WERI-Rb-1 (cell line): ENCODE measurements at regions not wholly inside any gene's neighbourhood (a gene's known extent, or its start where the extent isn't known, plus 50 kb on each side); places are given as distances from the start of the nearest gene placed in this dataset.

ENCODE experiments used
- DNase-seq: peaks from one replicate; pipeline ENCODE4 v3.0.0-alpha.2; 2020
- H3K27ac ChIP-seq: fragments of 250-450 bp; sonication (Bioruptor Pico); 2 replicates; pipeline ENCODE4 v1.5.1; 2020; ENCODE audit warnings: mild to moderate bottlenecking, moderate library complexity
- H3K27me3 ChIP-seq: fragments of 250-450 bp; sonication (Bioruptor Pico); 2 replicates; pipeline ENCODE4 v1.5.1; 2021; ENCODE audit warnings: mild to moderate bottlenecking, low read depth, moderate library complexity; ENCODE audit not compliant: insufficient read depth, severe bottlenecking
- H3K36me3 ChIP-seq: fragments of 250-450 bp; sonication (Bioruptor Pico); 2 replicates; pipeline ENCODE4 v1.5.1; 2020; ENCODE audit warnings: mild to moderate bottlenecking, moderate library complexity
- H3K4me3 ChIP-seq: 2 replicates; pipeline ENCODE4 v1.5.1; 2011; ENCODE audit warnings: low read depth, mild to moderate bottlenecking, control low read depth, low read length
- H3K9me3 ChIP-seq: fragments of 250-450 bp; sonication (Bioruptor Pico); 2 replicates; pipeline ENCODE4 v1.5.1; 2021; ENCODE audit warnings: mild to moderate bottlenecking, moderate library complexity; ENCODE audit not compliant: severe bottlenecking
- CTCF ChIP-seq: IDR thresholded peaks from 2 replicates; pipeline ENCODE4 v1.5.1; 2011; ENCODE audit warnings: low read depth, mild to moderate bottlenecking, control low read depth, inconsistent platforms, low read length

DNA sequence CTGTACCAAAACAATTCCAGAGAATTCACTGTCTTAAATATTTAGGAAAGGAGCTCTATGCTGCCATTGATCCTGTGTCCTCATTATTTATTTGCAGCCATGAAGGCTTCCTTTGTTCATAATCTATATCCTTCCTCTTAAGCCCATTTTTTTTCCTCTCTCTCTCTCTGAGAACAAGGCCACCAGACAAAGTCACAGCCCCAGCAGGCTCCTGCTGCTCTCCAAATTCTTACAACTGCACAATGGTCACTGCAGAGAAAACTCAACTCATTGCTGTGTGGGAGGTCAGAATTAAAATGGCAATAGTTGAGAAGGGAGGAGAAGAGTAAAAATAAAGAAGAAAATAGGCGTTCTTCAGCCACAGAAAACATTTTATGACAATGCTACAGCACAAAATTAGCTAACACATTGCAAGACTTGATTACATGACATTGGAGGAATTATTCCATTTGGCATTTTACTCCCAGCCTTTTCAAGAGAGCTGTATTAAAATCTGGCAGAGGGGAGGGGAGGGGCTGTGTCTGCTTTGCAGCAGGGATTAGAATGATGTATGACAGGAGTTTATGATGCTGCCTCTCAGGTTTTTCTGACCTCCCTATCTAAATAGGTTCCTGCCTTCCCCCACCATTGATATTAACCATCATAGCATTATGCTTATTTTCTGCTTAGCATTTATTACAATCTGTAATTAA is 399.7 kb upstream of the THBS1 start:
- Histone ChIP-seq H3K36me3 (no peaks in the 10 kb centered on the region), H3K27ac (no peak overlapping the region), H3K27me3 (peaks cover 17% of the 10 kb centered on the region), H3K4me3 (no peak overlapping the region), H3K9me3 (no peaks in the 10 kb centered on the region)
- no peak for TF ChIP-seq CTCF
- DNase-seq, result no peak

GRCh38 chr15:39181940-39182339 is 398.9 kb upstream of the THBS1 start:
- Histone ChIP-seq H3K27ac (no peak overlapping the region), H3K36me3 (no peaks in the 10 kb centered on the region), H3K4me3 (no peak overlapping the region), H3K27me3 (peaks cover 17% of the 10 kb centered on the region), H3K9me3 (no peaks in the 10 kb centered on the region)
- no peak for DNase-seq
- no peak for TF ChIP-seq CTCF

DNA sequence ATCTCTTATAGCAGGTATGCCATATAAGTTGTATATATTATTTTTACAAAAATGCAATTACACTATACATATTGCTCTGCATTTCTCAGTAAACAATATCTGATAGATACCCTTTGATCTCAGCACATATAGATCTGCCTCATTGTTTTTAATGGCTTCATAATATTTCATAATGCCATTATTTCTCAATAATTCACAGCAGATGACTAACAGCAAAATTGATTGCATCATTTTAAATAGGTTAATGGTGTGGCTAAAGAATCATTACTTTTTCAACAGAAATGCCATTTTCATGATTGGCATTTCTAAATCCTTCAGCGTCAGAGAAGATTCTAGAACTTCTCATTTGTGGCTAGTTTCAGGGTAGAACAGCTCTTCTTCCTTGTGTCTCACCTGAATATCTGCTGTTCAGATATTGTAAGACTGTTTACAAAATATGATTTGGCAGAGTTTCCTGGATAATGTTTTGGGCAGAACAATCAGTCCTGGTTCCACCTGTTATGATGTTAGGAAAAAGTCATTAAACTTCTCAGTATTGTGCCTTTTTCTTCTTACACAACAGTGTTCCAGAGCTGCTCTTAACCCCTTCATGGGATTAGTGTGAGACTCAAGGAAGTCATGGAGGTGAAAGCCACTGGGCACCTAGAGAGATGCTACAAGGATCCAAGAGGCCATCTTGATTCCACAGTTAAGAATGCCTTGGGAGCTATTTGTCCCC is 397.6 kb upstream of the THBS1 start:
- no peak overlapping the region for H3K4me3 ChIP-seq
- TF ChIP-seq CTCF, result no peak
- no peak for DNase-seq
- no peaks in the 10 kb centered on the region for H3K9me3 ChIP-seq
- no peaks in the 10 kb centered on the region for H3K36me3 ChIP-seq
- no peak overlapping the region for H3K27ac ChIP-seq
- peaks cover 10% of the 10 kb centered on the region for H3K27me3 ChIP-seq

- H3K4me3 ChIP-seq, result no peak overlapping the region
- no peak for TF ChIP-seq CTCF
- H3K27me3 ChIP-seq, result peaks cover 8% of the 10 kb centered on the region
- H3K9me3 ChIP-seq, result no peaks in the 10 kb centered on the region
- no peak for DNase-seq
- H3K27ac ChIP-seq, result no peak overlapping the region
- no peaks in the 10 kb centered on the region for H3K36me3 ChIP-seq
These were observed 396.0 kb upstream of the THBS1 start for GRCh38 chr15:39184701-39185390.

- DNase-seq, result no peak
- H3K27ac ChIP-seq, result no peak overlapping the region
- no peak for TF ChIP-seq CTCF
- H3K4me3 ChIP-seq, result no peak overlapping the region
- peaks cover 12% of the 10 kb centered on the region for H3K27me3 ChIP-seq
- no peaks in the 10 kb centered on the region for H3K36me3 ChIP-seq
- no peaks in the 10 kb centered on the region for H3K9me3 ChIP-seq
These were observed 392.6 kb upstream of the THBS1 start for GRCh38 chr15:39188314-39188713.
